ENCODE measurements at regions not wholly inside any gene's neighbourhood (a gene's known extent, or its start where the extent isn't known, plus 50 kb on each side); places are given as distances from the start of the nearest gene placed in this dataset.

DNA sequence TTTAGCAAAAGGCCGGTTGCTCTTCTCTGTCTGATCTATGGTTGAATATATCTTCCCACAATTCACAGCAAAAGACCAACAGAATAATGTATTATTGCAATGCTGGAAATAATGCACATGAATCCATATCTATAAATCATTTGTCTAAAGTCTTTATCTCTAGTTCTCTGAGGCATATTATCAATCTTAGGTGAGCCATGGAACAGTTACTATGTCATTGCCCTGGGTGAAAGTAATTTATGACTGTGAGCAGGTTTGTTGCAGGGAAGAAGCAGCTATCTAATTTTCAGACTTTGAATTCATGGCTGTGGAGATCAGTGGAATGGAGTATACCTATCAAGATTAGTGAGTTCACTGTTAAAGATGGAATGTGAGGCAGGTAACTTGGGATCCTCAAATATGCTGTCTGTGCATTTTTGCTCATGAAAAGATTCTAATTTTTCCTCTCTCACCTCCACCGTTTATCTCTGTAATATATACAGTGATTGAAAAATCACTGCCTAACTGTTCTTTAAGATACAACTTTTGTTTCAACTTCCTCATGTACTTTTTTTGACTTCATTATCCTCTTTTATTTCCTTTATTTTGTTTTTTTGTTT is 256.8 kb upstream of the ARSJ start:
- H3K27me3 ChIP-seq (ENCODE audit: control insufficient read depth in 3 of 3, insufficient read depth in 3 of 3, low read length in 2 of 3): no peaks in the 10 kb centered on the region
- DNase-seq (no peak), ATAC-seq (ENCODE audit: insufficient read depth, low FRiP score) (no peak)
- TF ChIP-seq CTCF (IDR thresholded peaks at IDR 0.05; ENCODE audit: control extremely low read depth, extremely low read depth): no peak
- WGBS, 2 donors: 79 to 84% methylated on average over 2 of the region's 2 CpGs
- H3K27ac ChIP-seq (ENCODE audit: low read depth in 1 of 2, low read length in 1 of 2): no peak overlapping the region
- H3K4me1 ChIP-seq (ENCODE audit: control insufficient read depth in 5 of 5, insufficient read depth in 5 of 5, low read length in 5 of 5): no peaks in the 10 kb centered on the region
- H3K9me3 ChIP-seq (ENCODE audit: control insufficient read depth in 4 of 4, insufficient read depth in 3 of 4, low read length in 3 of 4): peaks cover 0 to 2% (median 0%) of the 10 kb centered on the region in 4 donors
- H3K36me3 ChIP-seq (ENCODE audit: control insufficient read depth in 4 of 4, insufficient read depth in 4 of 4, low read length in 4 of 4): no peaks in the 10 kb centered on the region
- no peak overlapping the region for H3K9ac ChIP-seq (ENCODE audit: insufficient read depth in 1 of 2, low read length in 2 of 2)
- no peak overlapping the region for H3K4me3 ChIP-seq

DNA sequence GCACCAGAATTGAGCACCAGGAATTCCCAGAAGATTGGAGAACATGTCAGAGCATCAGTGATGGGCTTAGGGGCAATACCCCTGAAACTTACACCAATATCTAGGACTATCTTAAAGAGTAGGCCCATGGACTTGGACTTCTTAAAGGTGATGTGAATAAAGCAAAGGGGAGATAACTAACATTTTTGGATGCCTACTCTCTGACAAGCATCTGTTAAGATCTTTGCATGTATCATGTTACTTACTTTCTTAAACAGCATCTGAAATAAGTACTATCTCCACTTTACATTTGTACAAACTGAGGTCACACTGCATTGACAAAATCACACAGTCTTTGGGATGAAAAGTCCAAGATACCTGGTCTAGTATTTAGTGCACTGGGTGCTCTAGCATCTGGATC is 258.6 kb upstream of the ARSJ start:
- Histone ChIP-seq H3K4me1 (ENCODE audit: control insufficient read depth in 5 of 5, insufficient read depth in 5 of 5, low read length in 5 of 5) (no peaks in the 10 kb centered on the region), H3K9me3 (ENCODE audit: control insufficient read depth in 4 of 4, insufficient read depth in 3 of 4, low read length in 3 of 4) (peaks cover 0 to 2% (median 0%) of the 10 kb centered on the region in 4 donors), H3K9ac (ENCODE audit: insufficient read depth in 1 of 2, low read length in 2 of 2) (no peak overlapping the region), H3K36me3 (ENCODE audit: control insufficient read depth in 4 of 4, insufficient read depth in 4 of 4, low read length in 4 of 4) (no peaks in the 10 kb centered on the region), H3K27ac (ENCODE audit: low read depth in 1 of 2, low read length in 1 of 2) (no peak overlapping the region), H3K27me3 (ENCODE audit: control insufficient read depth in 3 of 3, insufficient read depth in 3 of 3, low read length in 2 of 3) (no peaks in the 10 kb centered on the region), H3K4me3 (no peak overlapping the region)
- DNase-seq: no peak
- no peak for TF ChIP-seq CTCF (IDR thresholded peaks at IDR 0.05; ENCODE audit: control extremely low read depth, extremely low read depth)
- ATAC-seq (ENCODE audit: insufficient read depth, low FRiP score): no peak

DNA sequence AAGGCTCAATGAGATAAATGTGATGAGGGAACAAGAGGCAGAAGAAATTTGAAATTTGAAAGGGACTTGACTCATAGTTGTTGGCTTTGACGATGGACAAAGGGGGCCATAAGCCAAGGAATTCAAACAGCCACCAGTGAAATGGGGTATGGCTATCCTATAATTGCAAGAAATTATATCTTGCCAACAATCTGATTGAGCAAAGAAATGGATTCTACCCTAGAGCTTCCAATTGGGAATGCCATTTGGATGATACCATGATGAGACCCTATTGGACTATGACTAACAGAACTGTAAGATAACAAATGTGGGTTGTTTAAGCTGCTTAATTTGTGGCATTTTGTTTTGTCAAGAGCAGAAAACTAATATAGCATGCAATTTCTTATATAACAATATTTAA is 270.1 kb upstream of the ARSJ start:
- H3K27me3 ChIP-seq (ENCODE audit: control insufficient read depth in 3 of 3, insufficient read depth in 3 of 3, low read length in 2 of 3): no peaks in the 10 kb centered on the region
- no peak overlapping the region for H3K27ac ChIP-seq (ENCODE audit: low read depth in 1 of 2, low read length in 1 of 2)
- no peaks in the 10 kb centered on the region for H3K36me3 ChIP-seq (ENCODE audit: control insufficient read depth in 4 of 4, insufficient read depth in 4 of 4, low read length in 4 of 4)
- H3K4me1 ChIP-seq (ENCODE audit: control insufficient read depth in 5 of 5, insufficient read depth in 5 of 5, low read length in 5 of 5): no peaks in the 10 kb centered on the region
- ATAC-seq (ENCODE audit: insufficient read depth, low FRiP score) (no peak), DNase-seq (no peak)
- peaks cover 0 to under 1% (median 0%) of the 10 kb centered on the region in 4 donors for H3K9me3 ChIP-seq (ENCODE audit: control insufficient read depth in 4 of 4, insufficient read depth in 3 of 4, low read length in 3 of 4)
- no peak for TF ChIP-seq CTCF (IDR thresholded peaks at IDR 0.05; ENCODE audit: control extremely low read depth, extremely low read depth)
- no peak overlapping the region for H3K4me3 ChIP-seq
- 71 to 96% methylated on average over 1 of the region's 1 CpG for WGBS, 2 donors
- H3K9ac ChIP-seq (ENCODE audit: insufficient read depth in 1 of 2, low read length in 2 of 2): no peak overlapping the region

DNA sequence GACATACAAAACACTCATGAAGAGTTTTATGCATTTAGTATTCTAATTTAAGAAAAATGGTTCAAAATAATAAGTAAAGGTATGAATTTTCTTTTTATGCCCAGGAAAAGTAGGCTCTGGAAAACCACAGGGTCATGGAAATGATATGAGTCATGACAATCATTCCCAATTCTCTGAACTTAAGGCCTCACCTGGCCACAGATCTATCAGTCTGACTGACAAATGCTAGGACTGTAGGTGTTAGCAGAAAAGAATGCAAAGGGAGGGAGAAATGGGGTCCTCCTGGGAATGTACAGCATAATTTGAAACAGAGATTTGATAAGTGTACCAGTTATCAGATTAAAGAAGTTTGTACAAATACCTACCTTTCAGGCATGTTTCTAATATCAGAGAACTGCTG is 270.5 kb upstream of the ARSJ start:
- H3K27ac ChIP-seq (ENCODE audit: low read depth in 1 of 2, low read length in 1 of 2): no peak overlapping the region
- no peaks in the 10 kb centered on the region for H3K4me1 ChIP-seq (ENCODE audit: control insufficient read depth in 5 of 5, insufficient read depth in 5 of 5, low read length in 5 of 5)
- no peaks in the 10 kb centered on the region for H3K27me3 ChIP-seq (ENCODE audit: control insufficient read depth in 3 of 3, insufficient read depth in 3 of 3, low read length in 2 of 3)
- H3K9me3 ChIP-seq (ENCODE audit: control insufficient read depth in 4 of 4, insufficient read depth in 3 of 4, low read length in 3 of 4): no peaks in the 10 kb centered on the region
- no peak overlapping the region for H3K4me3 ChIP-seq
- no peak for ATAC-seq (ENCODE audit: insufficient read depth, low FRiP score)
- no peaks in the 10 kb centered on the region for H3K36me3 ChIP-seq (ENCODE audit: control insufficient read depth in 4 of 4, insufficient read depth in 4 of 4, low read length in 4 of 4)
- H3K9ac ChIP-seq (ENCODE audit: insufficient read depth in 1 of 2, low read length in 2 of 2): no peak overlapping the region
- no peak for TF ChIP-seq CTCF (IDR thresholded peaks at IDR 0.05; ENCODE audit: control extremely low read depth, extremely low read depth)
- no peak for DNase-seq

All from lung (tissue), 11 donors.